ENCODE measurements at regions not wholly inside any gene's neighbourhood (a gene's known extent, or its start where the extent isn't known, plus 50 kb on each side); places are given as distances from the start of the nearest gene placed in this dataset.

GRCh38 chrX:128438082-128438481 lies 385.9 kb upstream of the ACTRT1 start:
- H3K9me3 ChIP-seq (ENCODE audit: control insufficient read depth, low read depth, low read length) = no peaks in the 10 kb centered on the region
- H4K91ac ChIP-seq (ENCODE audit: insufficient read length, low read depth, low read length) = no peak overlapping the region
- H3K27ac Mint-ChIP-seq = no peak overlapping the region
- H2BK15ac ChIP-seq (ENCODE audit: low read depth, low read length) = no peak overlapping the region
- DNase-seq = no peak
- no peak overlapping the region for H2AFZ ChIP-seq (ENCODE audit: low read length)
- H3K79me1 ChIP-seq (ENCODE audit: insufficient read depth, low read depth, low read length, poor library complexity, severe bottlenecking) = no peaks in the 10 kb centered on the region
- no peaks in the 10 kb centered on the region for H3K4me1 ChIP-seq (ENCODE audit: insufficient read depth, low read length)
- H3K9me3 Mint-ChIP-seq = peaks cover 5 to 38% of the 10 kb centered on the region in 2 experiments; a peak in 4 of 5 replicates
- H2BK5ac ChIP-seq (ENCODE audit: insufficient read length, low read length) = no peak overlapping the region
- no peak overlapping the region for H3K4ac ChIP-seq (ENCODE audit: low read depth, low read length)
- no peak overlapping the region for H3K18ac ChIP-seq (ENCODE audit: insufficient read length, low read depth, low read length)
- H3K9ac ChIP-seq (ENCODE audit: extremely low read depth, insufficient read length, low read length) = no peak overlapping the region
- peaks cover 0 to 4% (median 2%) of the 10 kb centered on the region in 3 experiments; a peak in 1 of 7 replicates for H3K36me3 Mint-ChIP-seq (ENCODE audit: insufficient read depth in 1 of 3, low read depth in 3 of 3)
- H3K56ac ChIP-seq (ENCODE audit: insufficient read length, low read depth, low read length) = no peak overlapping the region
- H2BK20ac ChIP-seq (ENCODE audit: low read depth, low read length, poor library complexity, severe bottlenecking) = no peak overlapping the region
- no peaks in the 10 kb centered on the region for H3K27me3 ChIP-seq (ENCODE audit: insufficient read depth, low read length)
- no peak overlapping the region for H2AK5ac ChIP-seq (ENCODE audit: insufficient read length, low read length)
- TF ChIP-seq, protein P1, sequence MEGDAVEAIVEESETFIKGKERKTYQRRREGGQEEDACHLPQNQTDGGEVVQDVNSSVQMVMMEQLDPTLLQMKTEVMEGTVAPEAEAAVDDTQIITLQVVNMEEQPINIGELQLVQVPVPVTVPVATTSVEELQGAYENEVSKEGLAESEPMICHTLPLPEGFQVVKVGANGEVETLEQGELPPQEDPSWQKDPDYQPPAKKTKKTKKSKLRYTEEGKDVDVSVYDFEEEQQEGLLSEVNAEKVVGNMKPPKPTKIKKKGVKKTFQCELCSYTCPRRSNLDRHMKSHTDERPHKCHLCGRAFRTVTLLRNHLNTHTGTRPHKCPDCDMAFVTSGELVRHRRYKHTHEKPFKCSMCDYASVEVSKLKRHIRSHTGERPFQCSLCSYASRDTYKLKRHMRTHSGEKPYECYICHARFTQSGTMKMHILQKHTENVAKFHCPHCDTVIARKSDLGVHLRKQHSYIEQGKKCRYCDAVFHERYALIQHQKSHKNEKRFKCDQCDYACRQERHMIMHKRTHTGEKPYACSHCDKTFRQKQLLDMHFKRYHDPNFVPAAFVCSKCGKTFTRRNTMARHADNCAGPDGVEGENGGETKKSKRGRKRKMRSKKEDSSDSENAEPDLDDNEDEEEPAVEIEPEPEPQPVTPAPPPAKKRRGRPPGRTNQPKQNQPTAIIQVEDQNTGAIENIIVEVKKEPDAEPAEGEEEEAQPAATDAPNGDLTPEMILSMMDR (conservative IDR thresholded peaks at IDR 0.05) = no peak
- H3K4me3 Mint-ChIP-seq = no peak overlapping the region
- no peaks in the 10 kb centered on the region for H4K20me1 ChIP-seq (ENCODE audit: control insufficient read depth, insufficient read depth, insufficient read length)
- H3K23me2 ChIP-seq (ENCODE audit: insufficient read length, low read depth, low read length, poor library complexity, severe bottlenecking) = no peaks in the 10 kb centered on the region
- no peak overlapping the region for H3K4me2 ChIP-seq (ENCODE audit: insufficient read depth, insufficient read length, low read length)
- H2BK120ac ChIP-seq (ENCODE audit: low read depth, low read length, poor library complexity, severe bottlenecking) = no peak overlapping the region
- H3K79me2 ChIP-seq (ENCODE audit: insufficient read depth, low read length) = no peaks in the 10 kb centered on the region; the same call in 1 of the 2 replicates
- H2BK12ac ChIP-seq (ENCODE audit: insufficient read length, low read depth, low read length) = no peak overlapping the region
- no peaks in the 10 kb centered on the region; the same call in 1 of the 2 replicates for H3K27me3 Mint-ChIP-seq (ENCODE audit: low read depth)
- no peak overlapping the region for H4K5ac ChIP-seq (ENCODE audit: insufficient read length, low read depth, low read length)
- H3K23ac ChIP-seq (ENCODE audit: insufficient read length, low read depth, low read length) = no peak overlapping the region
- H3T11ph ChIP-seq (ENCODE audit: low read length) = no peak overlapping the region
- H3K4me1 Mint-ChIP-seq = no peaks in the 10 kb centered on the region
- whole genome bisulfite sequencing (ENCODE audit: extremely low coverage, insufficient read length, low lambda C conversion rate) = no CpG with 5 or more reads among the region's 4 CpGs
- no peak overlapping the region for H3K27ac ChIP-seq (ENCODE audit: insufficient read length, low read depth, low read length)
- H3K14ac ChIP-seq (ENCODE audit: insufficient read depth, low read length) = no peak overlapping the region
- no peak overlapping the region for H4K8ac ChIP-seq (replicated peaks; ENCODE audit: insufficient read length, low read depth, low read length)

Data from H9 (cell line).